Nucleus accumbens (tissue), 56 donors: ENCODE measurements at regions not wholly inside any gene's neighbourhood (a gene's known extent, or its start where the extent isn't known, plus 50 kb on each side); places are given as distances from the start of the nearest gene placed in this dataset.
"Not testable (repeated sequence)": the region's sequence is repeated elsewhere in the genome, so short reads cannot be mapped to it uniquely, and the experiment has no call there.

Experiments
- DNase-seq, 56 donors: peaks; one replicate each; lab custom pipeline; 2025; lab: John Stamatoyannopoulos, UW

DNA sequence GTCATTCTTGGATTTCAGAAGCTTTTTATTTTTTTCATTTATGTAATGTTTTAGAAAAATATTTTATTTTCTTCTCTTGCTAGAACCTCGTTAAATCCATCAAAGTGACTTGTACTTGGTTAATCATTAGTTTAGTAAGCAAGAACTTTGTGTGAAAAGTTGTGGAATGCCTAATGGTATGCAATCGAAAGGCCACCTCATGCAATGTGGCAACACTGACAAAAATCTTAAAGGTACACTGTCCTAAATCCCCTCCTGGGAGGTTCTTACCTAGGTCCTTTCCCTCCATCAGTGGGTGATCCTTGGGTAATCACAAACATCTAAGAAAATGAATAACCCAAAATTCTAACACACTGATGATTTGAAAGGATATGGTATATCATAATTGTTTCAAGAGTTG, 304.2 kb downstream of the DNAH5 start:
- DNase-seq, result no peak

DNA sequence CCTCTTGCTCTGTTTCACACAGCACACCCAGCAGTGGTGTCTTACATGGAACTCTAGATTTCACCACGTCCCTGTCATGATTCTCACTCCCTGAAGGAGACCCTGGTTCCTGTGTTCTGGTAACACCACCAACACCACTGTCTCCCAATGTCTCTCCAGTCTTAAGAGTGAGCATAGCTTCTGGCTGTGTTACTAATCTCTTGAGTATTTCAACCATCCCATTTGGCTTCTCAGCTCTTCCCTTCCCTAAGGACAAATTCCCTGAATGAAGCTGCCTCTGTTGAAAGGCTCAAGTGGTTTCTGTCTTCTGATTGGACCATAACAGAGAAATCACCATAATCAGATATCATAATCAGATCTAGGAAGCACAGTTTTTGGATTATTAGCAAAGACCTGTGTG, 311.8 kb downstream of the DNAH5 start:
- DNase-seq, result no peak

DNA sequence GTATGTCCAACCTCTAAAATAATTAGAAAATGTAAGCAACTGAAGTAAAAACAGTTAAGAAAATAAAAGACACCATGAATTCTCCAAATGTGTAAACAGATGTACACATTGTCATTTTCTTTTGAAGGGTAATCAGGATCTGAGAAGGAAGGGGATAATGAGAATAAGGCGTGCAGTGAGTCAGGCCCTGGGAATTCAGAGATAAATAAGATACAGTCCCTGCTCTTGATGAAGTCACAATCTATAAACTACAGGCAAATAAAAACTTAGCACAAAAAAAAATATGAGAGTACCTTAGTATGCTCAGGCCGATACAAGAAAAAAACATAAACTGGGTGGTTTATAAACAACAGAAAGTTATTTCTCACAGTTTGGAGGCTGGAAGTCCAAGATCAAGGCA, 315.3 kb downstream of the DNAH5 start:
- no peak for DNase-seq

DNA sequence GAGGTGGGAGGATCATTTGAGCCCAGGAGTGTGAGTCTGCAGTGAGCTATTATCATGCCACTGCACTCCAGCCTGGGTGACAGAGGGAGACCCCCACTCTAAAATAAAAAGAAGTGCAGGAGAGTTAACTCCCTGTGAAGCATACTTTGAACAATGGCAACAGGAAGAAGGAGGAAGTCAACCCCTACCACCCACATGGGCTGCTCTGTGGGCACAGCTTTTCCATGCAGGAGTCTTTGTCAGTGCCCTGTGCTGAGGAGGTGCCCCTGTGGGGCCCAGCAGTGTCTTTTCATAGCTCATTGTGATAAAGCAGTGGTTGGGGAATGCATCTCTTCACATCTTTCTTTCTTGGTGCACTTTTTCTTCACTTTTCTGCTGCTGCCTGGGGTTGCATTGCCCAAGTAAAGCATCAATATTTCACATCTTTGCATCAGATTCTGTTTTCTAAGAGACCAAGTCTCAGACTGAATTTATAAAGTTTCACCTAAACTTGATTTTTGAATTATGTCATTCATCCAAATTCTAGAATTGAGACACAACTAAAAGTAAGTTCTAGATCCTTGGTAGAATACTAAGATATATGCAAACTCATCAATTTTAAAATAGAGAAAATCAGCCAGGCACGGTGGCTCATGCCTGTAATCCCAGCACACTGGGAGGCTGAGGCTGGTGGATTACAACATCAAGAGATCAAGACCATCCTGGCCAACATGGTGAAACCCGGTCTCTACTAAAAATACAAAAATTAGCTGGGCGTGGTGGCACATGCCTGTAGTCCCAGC, 316.6 kb downstream of the DNAH5 start:
- DNase-seq, result no peak

DNA sequence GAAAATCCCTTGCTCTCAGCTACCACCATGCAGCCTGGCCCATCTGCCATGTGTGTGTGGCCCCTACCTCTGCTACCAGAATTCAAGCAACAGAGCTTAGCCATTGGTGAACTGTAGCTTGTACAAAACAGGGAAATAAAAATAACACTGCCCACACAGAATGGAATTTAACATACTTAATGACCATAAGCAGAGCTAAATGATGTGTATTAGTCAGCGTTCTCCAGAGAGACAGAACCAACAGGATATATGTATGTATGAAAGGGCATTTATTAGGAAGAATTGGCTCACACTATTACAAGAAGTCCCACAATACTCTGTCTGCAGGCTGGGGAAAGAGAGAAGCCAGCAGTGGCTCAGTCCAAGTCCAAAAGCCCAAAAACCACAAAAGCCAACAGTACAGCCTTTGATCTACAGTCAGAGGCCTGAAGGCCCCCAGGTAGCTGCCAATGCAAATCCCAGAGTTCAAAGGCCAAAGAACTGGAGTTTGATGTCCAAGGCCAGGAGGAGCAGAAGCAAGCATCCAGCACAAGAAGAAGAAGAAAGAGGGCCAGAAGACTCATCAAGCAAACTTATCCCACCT, 318.8 kb downstream of the DNAH5 start:
- DNase-seq, result no peak

DNA sequence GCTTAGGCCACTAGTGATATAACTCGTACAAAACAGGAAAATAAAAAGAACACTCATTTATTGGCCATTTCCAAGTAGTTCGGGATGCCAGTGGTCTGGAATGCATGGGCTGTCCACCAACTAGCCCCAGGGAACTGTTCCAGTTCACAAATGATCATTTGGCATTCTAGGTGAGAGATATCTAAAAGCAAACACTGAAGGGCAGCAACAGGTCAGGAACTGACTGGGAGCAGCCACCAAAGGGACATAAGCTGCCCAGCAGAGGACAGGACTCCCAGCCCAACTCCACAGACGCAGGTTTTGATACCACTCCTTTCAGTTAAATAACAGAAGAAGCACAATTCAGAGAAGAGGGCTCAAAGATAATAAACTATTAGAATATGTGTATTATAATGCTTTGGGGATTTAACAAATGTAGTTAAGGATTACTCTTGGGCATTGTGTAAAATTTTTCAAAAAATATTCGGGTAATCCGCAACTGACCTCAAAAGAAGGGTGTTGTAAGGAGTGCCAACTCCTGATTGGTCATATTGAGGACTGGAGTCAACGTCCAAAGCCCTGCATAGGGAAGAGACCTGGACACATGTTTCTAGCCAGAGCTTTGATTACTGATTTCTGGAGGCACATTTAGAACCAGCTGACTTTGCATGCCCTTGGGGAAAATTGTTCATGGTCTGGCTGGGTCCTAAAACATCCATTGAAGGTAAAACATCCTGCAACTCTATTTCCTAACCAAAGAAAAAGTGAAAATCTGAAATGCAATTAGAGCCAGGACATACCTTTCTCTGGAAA, 320.0 kb downstream of the DNAH5 start:
- no peak for DNase-seq

DNA sequence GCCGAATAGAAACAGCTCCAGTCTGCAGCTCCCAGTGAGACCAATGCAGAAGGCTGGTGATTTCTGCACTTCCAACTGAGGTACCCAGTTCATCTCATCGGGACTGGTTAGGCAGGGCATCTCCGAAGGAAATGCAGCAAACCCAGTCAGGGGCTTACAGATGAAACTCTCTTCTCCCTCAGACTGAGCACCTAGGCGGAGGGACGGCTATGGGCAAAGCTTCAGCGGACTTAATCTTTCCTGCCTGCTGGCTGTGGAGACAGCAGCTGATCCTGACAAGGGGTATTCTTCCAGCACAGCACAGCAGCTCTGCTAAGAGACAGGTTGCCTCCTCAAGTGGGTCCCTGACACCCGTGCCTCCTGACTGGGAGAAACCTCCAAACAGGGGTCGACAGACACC, 330.9 kb downstream of the DNAH5 start:
- no peak for DNase-seq

DNA sequence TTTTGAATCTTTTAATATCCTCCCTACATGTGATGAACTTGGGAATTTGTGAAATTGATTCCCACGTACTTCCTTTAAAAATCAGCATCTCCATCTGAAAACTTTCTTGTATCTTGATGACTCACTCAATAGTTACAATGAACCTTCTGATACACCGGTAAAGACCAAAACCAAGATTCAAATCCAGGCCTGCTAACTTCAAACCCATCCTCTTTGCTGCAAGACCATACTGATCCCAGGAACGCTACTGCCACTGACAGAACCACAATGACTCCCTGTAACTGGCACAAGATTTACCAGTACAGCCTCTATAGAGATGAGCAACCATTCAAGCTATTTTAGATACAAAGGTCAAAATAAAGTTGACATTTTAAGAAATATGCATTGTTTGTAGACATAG, 332.9 kb downstream of the DNAH5 start:
- DNase-seq, result no peak

DNA sequence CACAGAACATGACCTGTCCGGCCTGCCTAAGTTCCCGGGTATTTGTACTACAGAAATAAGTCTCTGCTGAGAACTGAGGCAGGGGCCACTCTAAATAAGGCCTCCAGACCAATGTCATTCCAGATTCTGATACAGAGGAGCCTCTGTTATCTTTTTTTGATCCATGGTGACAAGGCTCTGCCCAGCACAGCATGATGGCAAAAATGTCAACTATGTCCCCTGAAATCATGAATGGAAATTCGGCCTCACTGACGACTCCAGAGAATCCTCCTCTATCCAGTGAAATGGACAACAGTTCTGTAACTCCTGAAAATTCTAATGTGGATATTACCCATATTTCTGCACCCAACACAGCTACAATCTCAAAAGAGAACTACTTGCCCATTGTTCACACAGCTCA, 335.0 kb downstream of the DNAH5 start:
- no peak for DNase-seq

DNA sequence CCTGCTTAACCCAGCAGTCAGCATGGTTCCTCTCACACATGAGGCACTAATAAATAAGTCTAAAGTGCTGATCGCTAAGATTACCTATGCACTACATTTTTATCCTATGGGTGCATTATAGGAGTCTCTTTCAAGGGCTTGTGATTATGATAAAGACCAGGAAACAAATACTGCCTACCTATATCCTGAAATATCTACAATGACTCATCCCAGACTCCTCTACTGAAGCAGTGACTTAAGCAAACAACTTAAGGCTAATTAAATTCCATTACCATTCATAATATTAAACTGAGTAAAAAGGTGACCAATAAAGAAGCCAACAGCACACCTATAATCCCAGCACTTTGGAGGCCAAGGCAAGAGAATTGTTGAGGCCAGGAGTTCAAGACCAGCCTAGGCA, 338.4 kb downstream of the DNAH5 start:
- no peak for DNase-seq

DNA sequence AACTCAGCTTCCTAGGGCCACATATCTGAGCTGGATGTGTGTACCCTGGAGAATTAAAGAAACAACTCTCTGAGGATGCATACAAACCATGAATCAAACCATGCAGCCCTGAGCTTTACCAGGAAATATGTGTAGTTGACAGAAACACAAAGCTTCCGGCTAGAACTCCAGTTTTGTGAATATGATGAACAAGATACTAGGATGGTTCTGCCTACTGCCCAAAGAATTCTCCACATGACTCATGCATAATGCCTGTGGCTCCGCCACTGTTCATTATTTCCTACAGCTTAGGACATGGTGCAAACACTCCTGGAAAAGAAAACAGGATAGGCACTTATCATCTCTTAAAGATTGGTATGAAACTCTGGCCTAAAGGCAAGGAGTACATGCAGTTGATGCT, 343.4 kb downstream of the DNAH5 start:
- no peak for DNase-seq

DNA sequence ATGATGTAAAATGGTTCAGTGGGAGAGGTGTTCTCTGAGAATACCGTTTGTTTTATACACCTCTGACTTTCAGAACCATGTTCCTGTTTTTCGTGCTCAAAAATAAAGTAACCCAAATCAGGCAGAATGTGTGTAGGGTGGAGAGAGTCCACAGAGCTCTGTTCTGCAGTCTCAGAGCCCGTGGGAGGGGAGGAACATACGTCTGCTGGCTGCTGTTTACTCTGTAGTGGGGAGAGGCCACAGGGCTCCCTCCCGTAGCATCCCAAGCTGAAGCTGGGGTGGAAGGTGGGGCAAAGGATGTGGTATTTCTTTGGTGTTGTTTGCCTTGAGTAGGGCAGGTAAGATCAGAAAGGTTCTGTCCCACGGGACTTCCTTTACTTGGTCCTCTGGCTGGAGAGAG, 348.5 kb downstream of the DNAH5 start:
- DNase-seq, result no peak

DNA sequence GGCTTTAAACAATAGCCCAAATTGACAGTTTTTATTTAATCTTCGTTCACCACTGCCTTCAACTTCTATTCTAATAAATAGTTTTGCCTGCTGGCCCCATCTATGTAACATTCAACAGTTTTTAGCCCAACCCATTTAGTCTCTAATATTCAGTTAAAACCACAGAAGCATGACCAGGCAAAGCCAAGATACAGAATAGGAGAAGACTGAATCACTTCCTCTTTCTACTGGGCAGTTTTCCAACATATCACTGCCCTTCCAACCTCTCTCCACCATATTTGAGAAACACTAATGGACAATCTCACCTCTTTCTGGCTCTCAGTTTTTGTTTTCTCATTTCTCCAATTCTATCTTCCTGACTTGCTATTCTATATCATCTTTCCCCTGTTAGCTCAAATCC, 352.9 kb downstream of the DNAH5 start:
- DNase-seq, result no peak

DNA sequence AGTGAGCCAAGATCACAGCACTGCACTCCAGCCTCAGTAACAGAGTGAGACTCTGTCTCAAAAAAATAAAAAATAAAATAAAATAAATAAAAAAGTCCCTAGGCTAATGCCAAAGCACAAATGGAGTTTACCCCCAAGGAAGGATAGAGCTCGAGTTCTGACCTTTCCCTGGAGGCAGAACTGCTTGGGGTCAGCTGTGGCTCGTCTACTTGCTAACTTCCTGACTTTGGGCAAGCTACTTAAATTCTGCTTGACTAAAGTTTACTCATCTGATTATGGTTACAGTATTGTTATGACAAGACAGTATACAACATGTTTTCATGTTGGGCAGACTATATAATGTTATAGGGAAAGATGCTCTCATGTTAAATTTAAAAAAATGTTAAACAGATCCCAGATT, 359.2 kb downstream of the DNAH5 start:
- DNase-seq, result no peak

DNA sequence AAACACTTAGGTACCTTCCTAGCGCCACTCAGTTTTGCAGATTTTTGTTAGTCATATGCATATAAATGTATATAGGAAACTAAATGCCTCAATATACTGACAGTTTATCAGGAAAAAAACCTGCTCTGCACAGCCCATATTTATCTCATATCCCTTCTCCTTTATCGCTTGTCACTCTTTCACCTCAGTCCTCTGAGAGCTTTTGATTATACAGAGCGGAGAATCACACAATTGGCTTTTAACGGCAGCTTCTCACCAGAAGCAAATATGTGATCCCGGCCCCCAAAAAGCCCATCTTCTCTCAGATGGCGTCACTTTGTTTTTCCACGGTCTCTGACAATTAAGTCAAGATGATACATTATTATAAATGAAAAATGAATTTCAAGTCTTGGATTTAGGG, 362.6 kb downstream of the DNAH5 start:
- DNase-seq, result no peak

DNA sequence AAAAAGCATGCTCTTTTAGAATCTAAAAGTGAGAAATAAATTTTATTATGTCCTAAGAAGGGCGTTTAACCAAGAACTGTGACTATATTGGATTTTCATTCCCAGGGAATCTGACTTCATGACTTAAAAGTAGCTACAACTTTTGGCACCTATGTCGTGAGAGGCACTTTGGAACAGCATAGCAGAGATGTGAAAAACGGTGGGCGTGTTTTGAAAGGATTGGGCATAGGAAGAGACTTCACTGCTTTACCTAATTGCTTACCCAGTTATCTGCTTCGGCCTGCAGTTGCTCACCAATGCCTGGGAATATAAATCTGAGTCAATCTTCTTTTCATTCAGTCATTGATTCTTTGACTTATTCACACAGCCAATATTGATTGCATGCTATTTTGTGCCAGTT, 363.4 kb downstream of the DNAH5 start:
- DNase-seq, result no peak

DNA sequence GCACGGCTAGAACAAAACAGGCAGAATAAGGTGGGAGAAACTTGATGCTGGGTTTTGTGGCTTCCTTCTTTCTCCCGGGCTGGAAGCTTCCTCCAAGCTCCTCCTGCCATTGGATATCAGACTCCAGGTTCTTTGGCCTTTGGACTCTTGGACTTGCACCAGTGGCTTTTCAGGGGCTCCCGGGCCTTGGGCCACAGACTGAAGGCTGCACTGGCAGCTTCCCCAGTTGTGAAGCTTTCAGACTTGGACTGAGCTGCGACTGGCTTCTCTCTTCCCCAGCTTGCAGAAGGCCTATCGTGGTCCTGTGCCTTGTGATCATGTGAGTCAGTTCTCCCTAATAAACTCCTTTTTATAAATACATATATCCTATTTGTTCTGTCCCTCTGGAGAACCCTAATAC, 364.4 kb downstream of the DNAH5 start:
- DNase-seq, result peak in 8 of 56 donors; percentile 1 to 17 (median 8)

DNA sequence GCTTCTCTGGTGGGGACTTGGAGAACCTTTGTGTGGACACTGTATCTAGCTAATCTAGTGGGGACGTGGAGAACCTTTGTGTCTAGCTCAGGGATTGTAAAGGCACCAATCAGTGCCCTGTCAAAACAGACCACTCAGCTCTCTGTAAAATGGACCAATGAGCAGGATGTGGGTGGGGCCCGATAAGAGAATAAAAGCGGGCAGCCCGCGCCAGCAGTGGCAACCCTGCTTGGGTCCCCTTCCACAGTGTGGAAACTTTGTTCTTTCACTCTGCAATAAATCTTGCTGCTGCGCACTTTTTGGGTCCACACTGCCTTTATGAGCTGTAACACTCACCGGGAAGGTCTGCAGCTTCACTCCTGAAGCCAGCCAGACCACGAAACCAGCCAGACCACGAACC, 365.4 kb downstream of the DNAH5 start:
- not testable (repeated sequence) for DNase-seq

DNA sequence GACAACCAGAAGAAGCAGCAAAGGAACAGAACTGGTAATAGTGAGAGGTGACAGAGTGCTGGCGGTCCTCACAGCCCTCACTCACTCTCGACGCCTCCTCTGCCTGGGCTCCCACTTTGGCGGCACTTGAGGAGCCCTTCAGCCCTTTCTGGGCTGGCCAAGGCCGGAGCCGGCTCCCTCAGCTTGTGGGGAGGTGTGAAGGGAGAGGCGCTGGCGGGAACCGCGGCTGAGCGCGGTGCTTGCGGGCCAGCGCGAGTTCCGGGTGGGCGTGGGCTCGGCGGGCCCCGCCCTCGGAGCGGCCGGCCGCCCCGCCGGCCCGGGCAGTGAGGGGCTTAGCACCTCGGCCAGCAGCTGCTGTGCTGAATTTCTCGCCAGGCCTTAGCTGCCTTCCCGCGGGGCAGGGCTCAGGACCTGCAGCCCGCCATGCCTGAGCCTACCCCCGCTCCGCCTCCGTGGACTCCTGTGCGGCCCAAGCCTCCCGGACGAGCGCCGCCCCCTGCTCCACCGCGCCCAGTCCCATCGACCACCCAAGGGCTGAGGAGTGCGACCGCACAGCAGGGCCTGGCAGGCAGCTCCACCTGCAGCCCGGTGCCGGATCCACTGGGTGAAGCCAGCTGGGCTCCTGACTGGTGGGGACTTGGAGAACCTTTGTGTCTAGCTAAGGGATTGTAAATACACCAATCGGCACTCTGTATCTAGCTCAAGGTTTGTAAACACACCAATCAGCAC, 366.0 kb downstream of the DNAH5 start:
- DNase-seq, result not testable (repeated sequence)

DNA sequence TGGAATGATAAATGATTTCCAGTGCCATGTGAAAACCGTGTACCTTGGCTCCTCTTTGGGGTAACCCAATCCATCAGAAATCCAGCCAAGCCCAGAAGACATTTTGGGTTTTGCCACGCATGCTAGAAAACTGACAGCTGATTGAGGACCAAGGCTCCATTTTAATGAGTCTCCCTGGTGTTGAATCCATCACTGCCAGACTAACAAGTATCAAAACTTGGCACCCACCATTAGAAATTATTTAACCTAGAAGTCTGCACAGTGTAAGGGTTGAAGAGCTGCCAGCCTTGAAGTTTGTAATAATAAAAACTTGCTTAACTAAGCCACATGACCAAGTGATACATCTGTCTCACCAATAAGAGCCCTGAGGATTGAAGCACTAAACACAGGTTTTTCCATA, 369.9 kb downstream of the DNAH5 start:
- no peak for DNase-seq

DNA sequence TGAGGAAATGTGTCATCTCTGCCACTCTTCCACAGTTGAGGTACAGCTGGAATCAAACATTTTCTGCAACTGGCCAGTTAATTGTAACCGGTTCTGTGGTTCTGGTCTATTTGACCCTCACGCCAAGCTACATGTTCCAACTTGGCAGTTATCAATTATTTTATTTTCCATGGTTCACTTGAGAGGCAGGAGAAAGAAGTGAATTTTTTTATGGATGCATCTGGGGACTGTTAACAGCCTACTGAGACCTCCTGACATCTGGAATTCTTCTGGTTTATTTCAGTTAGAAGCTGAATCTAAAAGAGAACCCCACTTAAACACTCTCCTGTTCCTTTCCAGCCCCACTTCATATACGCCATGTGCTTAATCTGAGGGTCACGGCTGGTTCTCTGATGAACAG, 372.3 kb downstream of the DNAH5 start:
- no peak for DNase-seq
